ENCODE measurements at regions not wholly inside any gene's neighbourhood (a gene's known extent, or its start where the extent isn't known, plus 50 kb on each side); places are given as distances from the start of the nearest gene placed in this dataset.
A peak's percentile ranks its signal among the peaks of the same experiment; 100 is the strongest.
"Not testable (repeated sequence)": the region's sequence is repeated elsewhere in the genome, so short reads cannot be mapped to it uniquely, and the experiment has no call there.

DNA sequence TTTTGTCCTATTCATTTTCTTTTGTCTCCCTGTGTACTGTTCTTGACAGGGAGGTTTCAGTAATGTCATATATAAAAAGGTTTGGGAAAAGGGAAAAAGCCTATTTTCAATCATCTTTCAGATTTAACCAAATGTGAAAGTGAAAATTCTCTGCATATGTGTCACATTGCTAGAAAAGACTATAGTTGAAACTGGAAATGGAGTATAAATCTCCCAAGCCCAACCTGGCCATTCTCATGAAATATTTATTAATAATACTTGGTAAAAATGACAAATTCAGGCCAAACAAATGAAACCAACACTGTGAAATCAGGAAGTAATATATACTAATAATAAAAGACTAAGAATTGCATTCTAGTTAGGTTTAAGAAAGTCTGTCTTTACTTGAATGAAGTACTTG is 1129.2 kb downstream of the SLC16A7 start:
- Histone ChIP-seq H3K27ac (ENCODE audit: low read length) (no peak overlapping the region), H3K4me3 (ENCODE audit: low read depth in 1 of 2, low read length in 2 of 2) (no peak overlapping the region), H3K36me3 (ENCODE audit: control insufficient read depth in 1 of 2, insufficient read depth in 2 of 2, low read length in 2 of 2) (no peaks in the 10 kb centered on the region), H3K4me1 (ENCODE audit: control insufficient read depth in 1 of 2, insufficient read depth in 2 of 2, low read length in 2 of 2) (no peaks in the 10 kb centered on the region), H3K9me3 (ENCODE audit: control insufficient read depth in 1 of 2, low read length in 2 of 2) (peaks cover 0 to 2% of the 10 kb centered on the region in 2 donors), H3K27me3 (ENCODE audit: low read depth, low read length) (no peaks in the 10 kb centered on the region)

DNA sequence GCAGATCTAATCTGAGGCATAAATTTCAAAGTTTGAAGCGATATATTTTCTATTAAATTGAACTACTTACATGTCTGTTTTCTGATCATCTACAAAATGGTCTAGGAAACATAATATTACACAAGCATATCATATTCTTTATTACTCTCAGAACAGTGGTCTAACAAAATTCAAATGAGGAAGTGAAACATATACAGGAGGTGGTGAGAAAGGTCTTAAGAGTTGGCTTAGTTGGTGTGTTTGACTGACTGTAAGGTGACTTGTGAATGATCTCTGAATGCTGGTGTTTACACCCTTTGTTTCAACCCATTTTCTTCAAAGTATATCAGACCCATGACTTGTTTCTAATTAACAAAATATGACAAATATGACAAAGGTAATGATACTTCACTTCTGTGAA is 1156.8 kb downstream of the SLC16A7 start:
- Histone ChIP-seq H3K4me1 (ENCODE audit: control insufficient read depth in 1 of 2, insufficient read depth in 2 of 2, low read length in 2 of 2) (no peaks in the 10 kb centered on the region), H3K27me3 (ENCODE audit: low read depth, low read length) (no peaks in the 10 kb centered on the region), H3K27ac (ENCODE audit: low read length) (no peak overlapping the region), H3K9me3 (ENCODE audit: control insufficient read depth in 1 of 2, low read length in 2 of 2) (peaks cover 0 to 7% of the 10 kb centered on the region in 2 donors), H3K4me3 (ENCODE audit: low read depth in 1 of 2, low read length in 2 of 2) (no peak overlapping the region), H3K36me3 (ENCODE audit: control insufficient read depth in 1 of 2, insufficient read depth in 2 of 2, low read length in 2 of 2) (no peaks in the 10 kb centered on the region)

DNA sequence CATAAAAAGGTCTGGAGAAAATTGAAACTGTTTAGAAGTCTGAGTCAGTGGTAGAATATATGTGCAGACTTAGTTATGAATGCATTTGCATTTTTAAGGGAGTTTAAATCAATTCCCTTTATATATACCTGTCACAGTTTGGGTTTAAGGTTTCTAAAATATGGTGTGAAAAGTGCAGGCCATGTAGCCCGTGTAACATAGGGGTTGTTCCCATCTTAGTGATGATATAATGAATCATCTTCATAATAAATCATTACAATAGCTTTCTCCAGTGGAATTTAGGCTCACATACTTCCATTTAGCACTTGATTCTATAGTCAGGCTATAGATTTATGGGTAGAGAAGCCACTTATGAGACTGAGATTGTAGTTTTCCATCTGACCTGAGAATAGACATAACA is 1162.4 kb downstream of the SLC16A7 start:
- Histone ChIP-seq H3K27me3 (ENCODE audit: low read depth, low read length) (no peaks in the 10 kb centered on the region), H3K27ac (ENCODE audit: low read length) (no peak overlapping the region), H3K36me3 (ENCODE audit: control insufficient read depth in 1 of 2, insufficient read depth in 2 of 2, low read length in 2 of 2) (no peaks in the 10 kb centered on the region), H3K4me3 (ENCODE audit: low read depth in 1 of 2, low read length in 2 of 2) (no peak overlapping the region), H3K4me1 (ENCODE audit: control insufficient read depth in 1 of 2, insufficient read depth in 2 of 2, low read length in 2 of 2) (no peaks in the 10 kb centered on the region), H3K9me3 (ENCODE audit: control insufficient read depth in 1 of 2, low read length in 2 of 2) (no peaks in the 10 kb centered on the region)

DNA sequence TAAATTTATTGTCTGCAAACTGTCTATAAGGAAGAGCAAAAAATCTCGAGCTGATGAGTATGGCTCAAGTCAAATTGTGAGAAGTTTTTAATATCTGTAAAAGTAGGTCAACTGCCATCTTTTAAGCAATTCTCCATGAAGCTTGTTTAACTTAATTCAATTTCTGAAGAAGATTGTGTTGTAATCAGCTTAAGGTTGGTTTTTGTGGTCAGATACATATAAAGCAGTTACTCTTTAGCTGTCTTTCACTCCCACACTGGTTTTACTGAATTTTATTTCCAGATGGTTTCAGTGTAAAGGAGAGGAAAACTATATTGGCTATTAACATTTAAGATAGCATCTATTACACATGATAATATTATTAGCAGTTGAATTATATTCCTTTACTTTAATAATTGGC is 1165.1 kb downstream of the SLC16A7 start:
- Histone ChIP-seq H3K4me3 (ENCODE audit: low read depth in 1 of 2, low read length in 2 of 2) (no peak overlapping the region), H3K27me3 (ENCODE audit: low read depth, low read length) (no peaks in the 10 kb centered on the region), H3K27ac (ENCODE audit: low read length) (no peak overlapping the region), H3K4me1 (ENCODE audit: control insufficient read depth in 1 of 2, insufficient read depth in 2 of 2, low read length in 2 of 2) (no peaks in the 10 kb centered on the region), H3K36me3 (ENCODE audit: control insufficient read depth in 1 of 2, insufficient read depth in 2 of 2, low read length in 2 of 2) (no peaks in the 10 kb centered on the region), H3K9me3 (ENCODE audit: control insufficient read depth in 1 of 2, low read length in 2 of 2) (no peaks in the 10 kb centered on the region)

DNA sequence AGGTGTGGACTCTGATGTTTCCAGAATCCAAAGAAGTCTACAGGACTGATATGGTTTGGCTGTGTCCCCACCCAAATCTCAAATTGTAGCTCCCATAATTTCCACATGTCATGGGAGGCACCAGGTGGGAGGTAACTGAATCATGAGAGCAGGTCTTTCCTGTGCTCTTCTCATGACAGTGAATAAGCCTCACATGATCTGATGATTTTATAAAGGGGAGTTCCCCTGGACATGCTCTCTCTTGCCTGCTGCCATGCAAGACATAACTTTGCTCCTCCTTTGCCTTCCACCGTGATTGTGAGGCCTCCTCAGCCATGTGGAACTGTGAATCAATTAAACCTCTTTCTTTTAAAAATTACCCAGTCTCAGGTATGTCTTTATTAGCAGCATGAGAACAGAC is 1205.3 kb downstream of the SLC16A7 start:
- not testable (repeated sequence) for H3K27me3 ChIP-seq (ENCODE audit: low read depth, low read length); H3K4me1 ChIP-seq (ENCODE audit: control insufficient read depth in 1 of 2, insufficient read depth in 2 of 2, low read length in 2 of 2); H3K36me3 ChIP-seq (ENCODE audit: control insufficient read depth in 1 of 2, insufficient read depth in 2 of 2, low read length in 2 of 2); H3K9me3 ChIP-seq (ENCODE audit: control insufficient read depth in 1 of 2, low read length in 2 of 2); H3K27ac ChIP-seq (ENCODE audit: low read length); H3K4me3 ChIP-seq (ENCODE audit: low read depth in 1 of 2, low read length in 2 of 2)

DNA sequence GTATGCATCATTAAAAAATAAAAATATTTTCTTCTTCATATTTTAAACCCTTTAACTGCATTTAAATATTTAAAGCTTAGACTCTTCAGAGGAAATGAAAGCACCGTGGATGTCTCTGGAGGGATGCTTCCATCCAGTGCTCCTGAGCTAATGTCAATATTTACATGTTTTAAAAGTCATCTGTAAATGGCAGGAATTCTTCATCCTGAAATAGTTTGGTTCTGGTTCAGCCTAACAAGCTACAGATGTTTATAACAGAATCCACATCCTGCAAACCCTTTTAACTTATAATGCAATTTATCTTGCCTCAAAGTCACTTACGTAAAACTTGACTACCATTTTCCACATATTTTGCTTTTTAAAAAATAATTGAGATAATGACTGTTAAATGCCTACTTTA is 1207.3 kb downstream of the SLC16A7 start:
- Histone ChIP-seq H3K4me3 (ENCODE audit: low read depth in 1 of 2, low read length in 2 of 2) (no peak overlapping the region), H3K4me1 (ENCODE audit: control insufficient read depth in 1 of 2, insufficient read depth in 2 of 2, low read length in 2 of 2) (peaks cover 0 to 3% of the 10 kb centered on the region in 2 donors), H3K9me3 (ENCODE audit: control insufficient read depth in 1 of 2, low read length in 2 of 2) (no peaks in the 10 kb centered on the region), H3K36me3 (ENCODE audit: control insufficient read depth in 1 of 2, insufficient read depth in 2 of 2, low read length in 2 of 2) (no peaks in the 10 kb centered on the region), H3K27me3 (ENCODE audit: low read depth, low read length) (no peaks in the 10 kb centered on the region), H3K27ac (ENCODE audit: low read length) (no peak overlapping the region)

DNA sequence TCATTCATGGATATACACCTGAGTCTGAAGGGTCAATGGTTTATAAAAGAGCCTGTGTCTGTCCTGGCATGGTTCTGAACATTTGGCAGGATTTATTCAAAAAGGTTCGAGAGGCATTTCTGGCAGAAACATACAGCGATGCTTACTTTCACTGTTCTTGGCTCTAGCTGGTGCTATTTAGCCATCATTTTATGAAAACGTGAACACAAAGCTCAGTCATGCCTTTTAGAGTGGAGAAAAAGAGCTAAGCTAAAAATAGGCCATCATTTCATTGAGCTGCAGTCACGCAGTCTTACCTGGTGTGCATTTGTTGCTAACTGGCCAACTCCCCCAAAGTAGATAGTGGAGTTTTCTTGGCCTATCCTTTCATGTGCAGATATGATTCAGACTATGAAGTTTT is 1209.5 kb downstream of the SLC16A7 start:
- Histone ChIP-seq H3K27ac (ENCODE audit: low read length) (peak overlapping the region; percentile 39), H3K36me3 (ENCODE audit: control insufficient read depth in 1 of 2, insufficient read depth in 2 of 2, low read length in 2 of 2) (no peaks in the 10 kb centered on the region), H3K9me3 (ENCODE audit: control insufficient read depth in 1 of 2, low read length in 2 of 2) (no peaks in the 10 kb centered on the region)

DNA sequence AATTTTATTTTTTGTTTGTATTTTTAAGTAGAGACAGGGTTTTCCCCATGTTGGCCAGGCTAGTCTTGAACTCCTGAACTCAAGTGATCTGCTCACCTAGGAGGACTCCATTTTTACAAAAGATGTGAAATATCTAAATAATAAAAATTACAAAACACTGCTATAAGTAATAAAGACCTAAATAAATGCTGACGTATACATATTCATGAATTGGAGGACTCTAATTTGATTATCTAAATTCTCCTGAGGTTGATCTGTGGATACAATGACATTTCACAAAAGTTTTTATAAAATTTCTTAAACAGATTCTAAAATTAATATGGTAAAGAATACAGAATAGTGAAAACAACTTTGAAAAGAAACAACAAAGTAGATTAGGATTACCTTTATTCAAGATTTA is 1224.0 kb downstream of the SLC16A7 start:
- no peaks in the 10 kb centered on the region for H3K27me3 ChIP-seq (ENCODE audit: low read depth, low read length)
- H3K4me3 ChIP-seq (ENCODE audit: low read depth in 1 of 2, low read length in 2 of 2) = no peak overlapping the region
- no peak overlapping the region for H3K27ac ChIP-seq (ENCODE audit: low read length)
- H3K36me3 ChIP-seq (ENCODE audit: control insufficient read depth in 1 of 2, insufficient read depth in 2 of 2, low read length in 2 of 2) = no peaks in the 10 kb centered on the region
- no peaks in the 10 kb centered on the region for H3K4me1 ChIP-seq (ENCODE audit: control insufficient read depth in 1 of 2, insufficient read depth in 2 of 2, low read length in 2 of 2)
- peaks cover 0 to 3% of the 10 kb centered on the region in 2 donors for H3K9me3 ChIP-seq (ENCODE audit: control insufficient read depth in 1 of 2, low read length in 2 of 2)

More for the DNA sequence above, 1209.5 kb downstream of the SLC16A7 start:
- H3K4me3 ChIP-seq (ENCODE audit: low read depth in 1 of 2, low read length in 2 of 2) = no peak overlapping the region
- H3K4me1 ChIP-seq (ENCODE audit: control insufficient read depth in 1 of 2, insufficient read depth in 2 of 2, low read length in 2 of 2) = peaks cover 0 to 3% of the 10 kb centered on the region in 2 donors
- H3K27me3 ChIP-seq (ENCODE audit: low read depth, low read length) = no peaks in the 10 kb centered on the region

DNA sequence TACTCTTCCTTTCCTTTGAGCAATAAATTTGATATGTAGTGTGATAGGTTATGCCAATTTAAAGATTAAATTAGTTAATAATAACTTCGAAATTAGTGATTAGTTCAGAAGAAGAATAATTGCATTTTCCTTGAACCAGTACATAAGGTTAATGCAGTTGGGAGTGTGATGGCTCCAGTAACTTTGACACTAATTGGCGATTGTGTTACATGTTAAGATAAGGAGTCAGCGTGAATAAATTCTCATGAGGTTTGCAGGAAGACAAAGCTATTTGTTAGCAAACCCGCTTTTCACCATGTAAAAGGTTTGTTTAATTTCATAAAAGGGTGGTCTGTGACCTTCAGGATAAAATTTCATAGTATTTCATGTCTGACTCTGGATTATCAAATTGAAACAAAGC is 1226.8 kb downstream of the SLC16A7 start:
- Histone ChIP-seq H3K4me1 (ENCODE audit: control insufficient read depth in 1 of 2, insufficient read depth in 2 of 2, low read length in 2 of 2) (no peaks in the 10 kb centered on the region), H3K9me3 (ENCODE audit: control insufficient read depth in 1 of 2, low read length in 2 of 2) (no peaks in the 10 kb centered on the region)

DNA sequence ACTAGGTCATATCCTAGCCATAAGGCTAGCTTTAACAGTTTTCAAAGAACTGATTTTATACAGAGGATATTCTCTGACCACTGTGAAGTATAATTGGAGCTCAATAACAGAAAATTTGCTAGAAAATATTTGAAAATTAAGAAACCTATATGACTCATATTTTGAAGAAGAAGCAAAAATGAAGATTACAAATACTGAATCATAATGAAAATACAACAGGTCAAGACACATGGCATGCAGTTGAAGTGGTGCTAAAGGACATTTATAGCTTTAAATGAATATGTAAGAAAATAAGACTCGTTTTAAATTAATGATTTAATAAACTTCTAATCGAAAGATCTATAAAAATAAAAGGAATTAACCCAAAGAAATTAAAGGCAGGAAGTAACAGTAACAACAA is 1234.6 kb downstream of the SLC16A7 start:
- H3K9me3 ChIP-seq (ENCODE audit: control insufficient read depth in 1 of 2, low read length in 2 of 2) = peaks cover 0 to 4% of the 10 kb centered on the region in 2 donors
- no peaks in the 10 kb centered on the region for H3K27me3 ChIP-seq (ENCODE audit: low read depth, low read length)
- no peak overlapping the region for H3K27ac ChIP-seq (ENCODE audit: low read length)
- no peak overlapping the region for H3K4me3 ChIP-seq (ENCODE audit: low read depth in 1 of 2, low read length in 2 of 2)
- H3K4me1 ChIP-seq (ENCODE audit: control insufficient read depth in 1 of 2, insufficient read depth in 2 of 2, low read length in 2 of 2) = no peaks in the 10 kb centered on the region
- H3K36me3 ChIP-seq (ENCODE audit: control insufficient read depth in 1 of 2, insufficient read depth in 2 of 2, low read length in 2 of 2) = no peaks in the 10 kb centered on the region

More for the DNA sequence above, 1226.8 kb downstream of the SLC16A7 start:
- no peaks in the 10 kb centered on the region for H3K36me3 ChIP-seq (ENCODE audit: control insufficient read depth in 1 of 2, insufficient read depth in 2 of 2, low read length in 2 of 2)
- no peak overlapping the region for H3K27ac ChIP-seq (ENCODE audit: low read length)
- H3K27me3 ChIP-seq (ENCODE audit: low read depth, low read length) = no peaks in the 10 kb centered on the region
- H3K4me3 ChIP-seq (ENCODE audit: low read depth in 1 of 2, low read length in 2 of 2) = no peak overlapping the region

DNA sequence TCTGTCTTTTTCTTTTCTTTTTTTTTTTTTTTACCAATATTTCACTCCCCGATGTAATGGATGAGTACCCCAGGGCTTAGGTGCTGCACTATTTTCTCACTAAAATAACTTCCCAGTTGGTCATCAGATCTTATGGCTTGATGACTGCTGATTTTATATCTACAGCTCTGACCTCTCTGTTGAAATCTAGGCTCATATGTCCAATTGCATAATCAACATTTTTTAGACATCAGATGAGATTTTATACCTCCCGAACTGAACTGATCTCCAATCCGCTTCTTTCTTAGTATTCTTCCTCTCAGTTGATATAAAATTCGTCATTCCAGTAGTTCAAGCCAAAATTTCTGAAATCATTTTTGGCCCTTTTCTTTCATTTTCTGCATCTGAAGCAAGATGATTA is 1236.5 kb downstream of the SLC16A7 start:
- H3K27ac ChIP-seq (ENCODE audit: low read length) = no peak overlapping the region
- H3K36me3 ChIP-seq (ENCODE audit: control insufficient read depth in 1 of 2, insufficient read depth in 2 of 2, low read length in 2 of 2) = no peaks in the 10 kb centered on the region
- no peaks in the 10 kb centered on the region for H3K4me1 ChIP-seq (ENCODE audit: control insufficient read depth in 1 of 2, insufficient read depth in 2 of 2, low read length in 2 of 2)

DNA sequence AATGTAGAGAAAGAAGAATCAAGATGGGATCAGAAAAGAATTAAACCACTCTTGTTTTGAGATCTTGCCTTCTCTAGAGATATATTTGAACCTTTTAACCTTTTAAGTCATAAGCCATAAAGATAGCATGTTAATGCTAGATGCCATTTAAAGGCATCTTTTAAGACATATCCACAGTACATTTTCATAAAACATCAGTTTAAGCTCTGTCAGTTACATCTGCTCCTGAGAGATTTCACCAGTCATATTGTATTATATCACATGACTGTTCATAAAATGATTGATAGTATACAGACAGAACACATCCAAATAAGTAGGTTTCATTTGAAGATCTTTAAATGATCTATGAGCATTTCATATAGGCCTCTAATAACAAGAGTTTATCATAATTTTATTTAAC is 1238.5 kb downstream of the SLC16A7 start:
- Histone ChIP-seq H3K27ac (ENCODE audit: low read length) (no peak overlapping the region), H3K36me3 (ENCODE audit: control insufficient read depth in 1 of 2, insufficient read depth in 2 of 2, low read length in 2 of 2) (no peaks in the 10 kb centered on the region), H3K4me1 (ENCODE audit: control insufficient read depth in 1 of 2, insufficient read depth in 2 of 2, low read length in 2 of 2) (no peaks in the 10 kb centered on the region), H3K27me3 (ENCODE audit: low read depth, low read length) (no peaks in the 10 kb centered on the region), H3K4me3 (ENCODE audit: low read depth in 1 of 2, low read length in 2 of 2) (no peak overlapping the region), H3K9me3 (ENCODE audit: control insufficient read depth in 1 of 2, low read length in 2 of 2) (peaks cover 0 to 4% of the 10 kb centered on the region in 2 donors)

More for the DNA sequence above, 1236.5 kb downstream of the SLC16A7 start:
- no peak overlapping the region for H3K4me3 ChIP-seq (ENCODE audit: low read depth in 1 of 2, low read length in 2 of 2)
- peaks cover 0 to 4% of the 10 kb centered on the region in 2 donors for H3K9me3 ChIP-seq (ENCODE audit: control insufficient read depth in 1 of 2, low read length in 2 of 2)
- H3K27me3 ChIP-seq (ENCODE audit: low read depth, low read length) = no peaks in the 10 kb centered on the region
